Vagina (tissue), 2 donors: ENCODE measurements at regions not wholly inside any gene's neighbourhood (a gene's known extent, or its start where the extent isn't known, plus 50 kb on each side); places are given as distances from the start of the nearest gene placed in this dataset.
A peak's percentile ranks its signal among the peaks of the same experiment; 100 is the strongest.

Experiments used
- DNase-seq, 2 donors: peaks; one replicate each; pipeline ENCODE4 v3.0.0-alpha.2; 2017; ENCODE audit errors: extremely low spot score in 2 of 2
- H3K27ac ChIP-seq: fragments of 200-600 bp; sonication (generic); one replicate; pipeline ENCODE4 v1.5.1; 2019
- H3K27me3 ChIP-seq: fragments of 200-600 bp; sonication (generic); one replicate; pipeline ENCODE4 v1.5.1; 2019
- H3K36me3 ChIP-seq, 2 donors: fragments of 200-600 bp; sonication (generic); one replicate each; pipeline ENCODE4 v1.5.1; 2017 to 2019
- H3K4me1 ChIP-seq: fragments of 200-600 bp; sonication (generic); one replicate; pipeline ENCODE4 v1.5.1; 2019
- H3K4me3 ChIP-seq, 2 donors: fragments of 200-600 bp; sonication (generic); 1 replicate in 1 of 2; 2 replicates in 1 of 2; pipeline ENCODE4 v1.5.1; 2016 to 2019
- H3K9me3 ChIP-seq: fragments of 200-600 bp; sonication (generic); one replicate; pipeline ENCODE4 v1.5.1; 2019
- CTCF ChIP-seq, 3 experiments: fragments of 450-650 bp in 2 of 3; fragments of 200-600 bp in 1 of 3; sonication (generic) in 1 of 3; IDR thresholded peaks; one replicate each; pipeline ENCODE4 v1.5.1; 2017 to 2019; ENCODE audit warnings: antibody characterized with exemption in 3 of 3, mild to moderate bottlenecking in 2 of 3, moderate library complexity in 2 of 3
- POLR2A ChIP-seq, 2 donors: fragments of 450-650 bp; IDR thresholded peaks; one replicate each; pipeline ENCODE4 v1.6.1; 2017; ENCODE audit warnings: antibody characterized with exemption in 2 of 2, mild to moderate bottlenecking in 2 of 2, moderate library complexity in 2 of 2
- POLR2AphosphoS5 ChIP-seq, 2 donors: sonication (generic); formaldehyde crosslinking; IDR thresholded peaks; one replicate each; pipeline ENCODE4 v1.9.0; 2017; ENCODE audit warnings: antibody characterized with exemption in 2 of 2, mild to moderate bottlenecking in 2 of 2, low read depth in 1 of 2; ENCODE audit not compliant: insufficient read depth in 1 of 2
- intact Hi-C: fragments of 100-400 bp; cut with DNase I; formaldehyde crosslinking; loops from one replicate; pipeline ENCODE4 v1.15.1; 2023

DNA sequence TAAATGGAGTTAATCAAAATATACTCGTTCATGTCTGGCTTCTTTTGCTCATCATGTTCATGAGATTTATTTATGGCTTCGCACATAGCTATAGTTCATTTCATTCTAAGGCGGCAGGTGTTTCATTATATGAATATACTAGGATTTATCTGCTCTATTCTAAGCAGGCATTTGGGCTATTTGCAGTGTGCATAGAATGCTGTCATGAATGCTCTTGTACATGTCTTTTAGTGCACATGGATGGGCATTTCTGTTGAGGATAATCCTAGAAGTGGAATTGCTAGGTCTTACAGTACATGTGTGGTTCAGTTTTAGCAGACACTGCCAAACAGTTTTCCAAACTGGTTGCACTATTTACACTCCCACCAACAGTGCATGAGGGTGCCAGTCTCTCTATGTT, 285.3 kb upstream of the ADRA1B start:
- Histone ChIP-seq H3K36me3 (no peaks in the 10 kb centered on the region), H3K27ac (no peak overlapping the region), H3K4me3 (no peak overlapping the region), H3K9me3 (no peaks in the 10 kb centered on the region), H3K27me3 (no peaks in the 10 kb centered on the region), H3K4me1 (no peaks in the 10 kb centered on the region)
- no peak for DNase-seq
- intact Hi-C loops, result no loop called here
- TF ChIP-seq POLR2AphosphoS5 (IDR thresholded peaks at IDR 0.05; ENCODE audit: insufficient read depth in 1 of 2, low read depth in 1 of 2) (no peak), CTCF (IDR thresholded peaks at IDR 0.05) (no peak), POLR2A (IDR thresholded peaks at IDR 0.05) (no peak)

GRCh38 chr5:159632866-159633265, 283.4 kb upstream of the ADRA1B start:
- H3K27me3 ChIP-seq, result no peaks in the 10 kb centered on the region
- TF ChIP-seq POLR2AphosphoS5 (IDR thresholded peaks at IDR 0.05; ENCODE audit: insufficient read depth in 1 of 2, low read depth in 1 of 2) (no peak), POLR2A (IDR thresholded peaks at IDR 0.05) (no peak), CTCF (IDR thresholded peaks at IDR 0.05) (no peak)
- H3K9me3 ChIP-seq, result no peaks in the 10 kb centered on the region
- no peak overlapping the region for H3K4me3 ChIP-seq
- H3K36me3 ChIP-seq, result no peaks in the 10 kb centered on the region
- no peaks in the 10 kb centered on the region for H3K4me1 ChIP-seq
- DNase-seq, result no peak
- H3K27ac ChIP-seq, result no peak overlapping the region
- intact Hi-C loops, result no loop called here

- Histone ChIP-seq H3K27ac (no peak overlapping the region), H3K9me3 (no peaks in the 10 kb centered on the region), H3K27me3 (no peaks in the 10 kb centered on the region), H3K4me1 (no peaks in the 10 kb centered on the region), H3K4me3 (no peak overlapping the region), H3K36me3 (no peaks in the 10 kb centered on the region)
- no peak for TF ChIP-seq POLR2A (IDR thresholded peaks at IDR 0.05)
- intact Hi-C loops, result no loop called here
- DNase-seq, result no peak
Observed at GRCh38 chr5:159638481-159638880, 277.8 kb upstream of the ADRA1B start.

DNA sequence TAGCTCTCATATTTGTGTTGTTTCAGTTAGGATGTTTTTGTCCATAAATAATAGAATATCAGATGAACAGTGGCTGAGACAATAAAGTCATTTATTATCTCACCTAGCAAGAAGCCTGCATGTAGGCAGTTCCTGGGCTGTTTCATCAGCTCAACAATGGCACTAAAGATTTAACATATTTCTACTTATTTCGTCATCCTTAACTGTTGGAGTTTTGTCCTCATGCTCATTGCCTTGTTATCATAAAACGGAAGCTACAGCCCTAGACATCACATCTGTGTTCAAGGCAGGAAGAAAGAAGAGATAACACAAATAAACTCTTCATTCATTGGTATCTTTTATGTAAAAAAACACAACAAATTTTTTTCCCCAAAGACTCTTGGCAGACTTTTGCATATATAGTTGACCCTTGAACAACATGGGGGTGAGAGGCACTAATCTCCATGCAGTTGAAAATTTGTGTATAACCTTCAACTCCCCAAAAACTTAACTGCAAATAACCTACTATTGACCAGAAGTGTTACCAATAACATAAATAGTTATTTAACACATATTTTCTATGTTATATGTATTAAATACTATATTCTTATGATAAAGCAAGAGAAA, 277.2 kb upstream of the ADRA1B start:
- Histone ChIP-seq H3K27me3 (no peaks in the 10 kb centered on the region), H3K9me3 (no peaks in the 10 kb centered on the region), H3K27ac (no peak overlapping the region), H3K4me3 (no peak overlapping the region), H3K4me1 (no peaks in the 10 kb centered on the region), H3K36me3 (no peaks in the 10 kb centered on the region)
- TF ChIP-seq CTCF (IDR thresholded peaks at IDR 0.05), result no peak
- TF ChIP-seq POLR2AphosphoS5 (IDR thresholded peaks at IDR 0.05; ENCODE audit: insufficient read depth in 1 of 2, low read depth in 1 of 2), result no peak
- no peak for TF ChIP-seq POLR2A (IDR thresholded peaks at IDR 0.05)
- DNase-seq, result no peak
- intact Hi-C loops, result no loop called here

DNA sequence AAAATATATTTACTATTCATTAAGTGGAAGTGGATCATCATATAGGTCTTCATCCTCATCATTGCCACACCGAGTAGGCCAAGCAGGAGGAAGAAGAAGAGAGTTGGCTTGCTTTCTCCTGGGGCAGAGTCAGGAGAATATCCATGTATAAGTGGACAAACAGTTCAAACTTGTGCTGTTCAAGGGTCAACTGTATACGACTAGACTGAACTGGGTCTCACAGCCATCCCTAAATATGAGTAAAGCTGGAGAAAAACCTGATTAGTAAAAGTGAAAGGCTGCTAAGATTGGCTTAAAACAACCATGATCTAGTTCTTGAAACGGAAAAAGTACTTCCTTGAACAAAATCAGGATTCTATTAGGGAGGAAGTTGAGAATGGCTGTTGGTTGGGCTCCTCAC, 276.7 kb upstream of the ADRA1B start:
- Histone ChIP-seq H3K4me3 (no peak overlapping the region), H3K27ac (no peak overlapping the region), H3K4me1 (no peaks in the 10 kb centered on the region), H3K36me3 (no peaks in the 10 kb centered on the region), H3K9me3 (no peaks in the 10 kb centered on the region), H3K27me3 (no peaks in the 10 kb centered on the region)
- intact Hi-C loops, result no loop called here
- peak in 1 of 2 donors; percentile 3 for DNase-seq
- no peak for TF ChIP-seq POLR2AphosphoS5 (IDR thresholded peaks at IDR 0.05; ENCODE audit: insufficient read depth in 1 of 2, low read depth in 1 of 2)
- TF ChIP-seq POLR2A (IDR thresholded peaks at IDR 0.05), result no peak
- TF ChIP-seq CTCF (IDR thresholded peaks at IDR 0.05), result no peak
